Mucosa of descending colon (tissue), 3 donors: ENCODE measurements at regions not wholly inside any gene's neighbourhood (a gene's known extent, or its start where the extent isn't known, plus 50 kb on each side); places are given as distances from the start of the nearest gene placed in this dataset.

Experiments
- ATAC-seq: fragments of 200-7000 bp; cut with Tn5 transposase; one replicate; pipeline ENCODE4 v1.9.1; 2020; ENCODE audit warnings: mild to moderate bottlenecking, moderate library complexity
- DNase-seq, 3 donors: peaks; one replicate each; pipeline ENCODE4 v3.0.0-alpha.2; 2020
- H3K36me3 ChIP-seq: fragments of 200-600 bp; one replicate; pipeline ENCODE4 v1.8.0; 2021; ENCODE audit warnings: low read depth, mild to moderate bottlenecking
- H3K4me1 ChIP-seq: fragments of 200-600 bp; one replicate; pipeline ENCODE4 v1.8.0; 2021; ENCODE audit warnings: low read depth, mild to moderate bottlenecking
- H3K4me3 ChIP-seq: fragments of 200-600 bp; one replicate; pipeline ENCODE4 v1.8.0; 2021; ENCODE audit warnings: mild to moderate bottlenecking
- H3K9me3 ChIP-seq: fragments of 200-600 bp; one replicate; pipeline ENCODE4 v1.8.0; 2021; ENCODE audit warnings: mild to moderate bottlenecking
- intact Hi-C, 2 donors: fragments of 100-400 bp; cut with DNase I in 1 of 2; cut with micrococcal nuclease in 1 of 2; formaldehyde crosslinking; loops; one replicate each; pipeline versions ENCODE4 v1.11.0 to v1.11.1; 2022; cut with DNase I, micrococcal nuclease
- TF ChIP-seq, protein P1 (sequence below): fragments of 200-600 bp; IDR thresholded peaks from one replicate; pipeline ENCODE4 v1.8.0; 2022; ENCODE audit warnings: antibody characterized with exemption, mild to moderate bottlenecking
- donor health status: DM: no; HTN: no; CAD: no; lungs with moderate emphysema.
- donor health status: DM: no; HTN: no; CAD: no.
- donor health status: DM: no; HTN: yes; CAD: no.

DNA sequence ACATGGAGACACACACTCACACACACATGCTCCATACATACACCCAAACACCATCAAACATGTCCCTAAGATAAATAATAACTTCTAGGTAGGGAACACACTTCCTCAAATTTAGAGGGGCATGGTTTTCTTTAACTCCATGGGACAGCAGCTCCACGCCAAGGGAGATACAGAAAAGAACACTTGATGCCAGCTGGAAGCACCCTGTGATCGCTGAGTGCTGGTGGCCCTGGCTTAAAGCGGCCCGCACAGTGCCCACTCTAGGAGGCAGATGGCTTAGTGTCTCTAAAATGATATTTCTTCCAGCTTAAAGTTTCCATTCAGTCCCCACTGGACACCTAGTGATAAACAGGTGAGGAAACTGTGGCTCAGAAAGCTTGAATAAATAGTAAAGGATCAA lies 232.9 kb downstream of the UACA start:
- H3K4me3 ChIP-seq, result no peak overlapping the region
- TF ChIP-seq, protein P1, sequence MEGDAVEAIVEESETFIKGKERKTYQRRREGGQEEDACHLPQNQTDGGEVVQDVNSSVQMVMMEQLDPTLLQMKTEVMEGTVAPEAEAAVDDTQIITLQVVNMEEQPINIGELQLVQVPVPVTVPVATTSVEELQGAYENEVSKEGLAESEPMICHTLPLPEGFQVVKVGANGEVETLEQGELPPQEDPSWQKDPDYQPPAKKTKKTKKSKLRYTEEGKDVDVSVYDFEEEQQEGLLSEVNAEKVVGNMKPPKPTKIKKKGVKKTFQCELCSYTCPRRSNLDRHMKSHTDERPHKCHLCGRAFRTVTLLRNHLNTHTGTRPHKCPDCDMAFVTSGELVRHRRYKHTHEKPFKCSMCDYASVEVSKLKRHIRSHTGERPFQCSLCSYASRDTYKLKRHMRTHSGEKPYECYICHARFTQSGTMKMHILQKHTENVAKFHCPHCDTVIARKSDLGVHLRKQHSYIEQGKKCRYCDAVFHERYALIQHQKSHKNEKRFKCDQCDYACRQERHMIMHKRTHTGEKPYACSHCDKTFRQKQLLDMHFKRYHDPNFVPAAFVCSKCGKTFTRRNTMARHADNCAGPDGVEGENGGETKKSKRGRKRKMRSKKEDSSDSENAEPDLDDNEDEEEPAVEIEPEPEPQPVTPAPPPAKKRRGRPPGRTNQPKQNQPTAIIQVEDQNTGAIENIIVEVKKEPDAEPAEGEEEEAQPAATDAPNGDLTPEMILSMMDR, result no peak
- DNase-seq (no peak), ATAC-seq (no peak)
- intact Hi-C loops, result no loop called here
- H3K9me3 ChIP-seq, result peaks cover 3% of the 10 kb centered on the region
- H3K4me1 ChIP-seq, result peaks cover 9% of the 10 kb centered on the region
- no peaks in the 10 kb centered on the region for H3K36me3 ChIP-seq

DNA sequence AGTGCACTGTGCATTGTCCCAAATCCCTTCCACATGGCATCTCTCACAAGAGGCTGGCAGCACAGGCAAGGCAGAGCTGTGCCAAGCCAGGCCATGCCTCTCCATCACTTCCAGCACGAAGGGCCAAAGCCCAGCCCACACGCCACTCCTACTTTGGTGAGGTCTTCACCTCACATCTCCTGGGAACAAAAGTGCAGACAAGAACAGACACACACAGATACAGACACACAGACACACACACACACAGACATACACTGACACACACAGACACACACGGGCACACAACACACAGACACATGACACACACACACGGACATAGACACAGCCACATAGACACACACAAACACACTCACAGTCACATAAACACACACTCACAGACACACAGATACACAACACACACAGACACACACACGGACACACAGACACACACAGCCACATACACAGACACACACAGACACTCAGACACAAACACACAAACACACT lies 233.3 kb downstream of the UACA start:
- DNase-seq (no peak), ATAC-seq (no peak)
- Histone ChIP-seq H3K4me1 (peaks cover 9% of the 10 kb centered on the region), H3K36me3 (no peaks in the 10 kb centered on the region), H3K4me3 (no peak overlapping the region), H3K9me3 (peaks cover 3% of the 10 kb centered on the region)
- intact Hi-C loops, result no loop called here
- TF ChIP-seq, protein P1, result no peak

DNA sequence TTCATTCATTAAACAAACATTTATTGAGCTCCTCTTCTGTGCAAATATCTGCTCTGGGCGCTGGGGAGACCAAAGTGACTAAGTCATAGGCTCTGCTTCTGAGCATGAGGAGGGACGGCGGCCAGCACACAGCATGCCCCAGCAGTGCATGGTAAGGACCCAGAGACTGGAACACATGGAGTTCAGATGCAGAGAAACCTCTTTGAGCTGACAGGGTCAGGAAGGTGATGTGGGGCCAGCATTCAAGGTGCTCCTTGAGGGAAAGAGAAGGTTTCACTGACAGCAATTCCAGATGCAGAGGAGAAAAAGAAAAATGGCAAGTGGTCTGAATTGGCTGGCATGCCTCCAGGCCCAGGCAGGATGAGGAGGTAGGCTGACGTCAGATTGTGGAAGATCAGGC lies 234.5 kb downstream of the UACA start:
- Histone ChIP-seq H3K36me3 (no peaks in the 10 kb centered on the region), H3K4me3 (no peak overlapping the region), H3K4me1 (peaks cover 9% of the 10 kb centered on the region), H3K9me3 (peaks cover 3% of the 10 kb centered on the region)
- ATAC-seq, result no peak
- TF ChIP-seq, protein P1, result no peak
- DNase-seq, result no peak
- intact Hi-C loops, result no loop called here

DNA sequence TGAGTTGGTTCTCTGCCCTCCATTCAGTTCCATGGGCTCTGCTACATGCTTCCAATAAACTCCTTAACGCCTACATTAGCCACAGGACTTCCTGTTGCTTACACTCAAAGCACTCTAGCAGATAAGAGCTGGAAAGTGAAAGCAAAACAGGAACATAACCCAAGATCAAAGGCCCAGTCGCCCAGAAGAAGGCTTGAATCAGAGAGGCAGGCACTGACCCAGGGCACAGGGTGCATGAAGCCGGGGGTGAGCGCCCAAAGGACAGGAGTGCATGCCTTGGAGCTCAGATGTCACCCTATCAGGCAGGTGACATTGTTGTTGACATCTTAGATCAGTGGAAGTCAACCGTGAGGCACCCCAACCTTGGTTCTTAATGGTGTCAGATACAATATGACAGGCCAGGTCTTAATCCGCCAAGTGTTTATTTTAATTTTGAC lies 235.1 kb downstream of the UACA start:
- peak; percentile 92 for ATAC-seq
- intact Hi-C loops, result no loop called here
- peak; percentile 46 to 57 (median 52) for DNase-seq
- Histone ChIP-seq H3K4me1 (peaks cover 9% of the 10 kb centered on the region), H3K4me3 (no peak overlapping the region), H3K9me3 (peaks cover 3% of the 10 kb centered on the region), H3K36me3 (no peaks in the 10 kb centered on the region)
- TF ChIP-seq, protein P1, result no peak

DNA sequence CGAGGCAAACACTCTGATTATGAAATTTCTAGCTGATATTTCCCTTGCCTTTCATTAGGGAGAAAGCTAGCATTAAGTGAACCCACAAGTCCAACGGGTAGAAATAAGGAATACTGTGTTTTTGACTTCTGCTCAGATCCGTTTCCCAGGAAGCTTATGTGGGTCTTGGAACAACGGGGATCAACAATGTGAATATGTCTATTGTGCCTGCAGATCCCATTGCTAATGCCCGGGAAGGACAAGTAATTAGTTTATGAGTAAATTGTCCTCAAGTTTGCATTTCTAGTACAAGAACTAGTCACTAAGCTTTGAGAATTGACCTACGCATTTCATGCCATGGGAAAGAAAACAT lies 236.4 kb downstream of the UACA start:
- intact Hi-C loops, result no loop called here
- H3K4me1 ChIP-seq, result peaks cover 9% of the 10 kb centered on the region
- H3K4me3 ChIP-seq, result no peak overlapping the region
- no peak for ATAC-seq
- H3K9me3 ChIP-seq, result peaks cover 3% of the 10 kb centered on the region
- DNase-seq, result no peak
- H3K36me3 ChIP-seq, result no peaks in the 10 kb centered on the region
- TF ChIP-seq, protein P1, result no peak
